Coronary artery (tissue), 2 donors: ENCODE measurements at regions not wholly inside any gene's neighbourhood (a gene's known extent, or its start where the extent isn't known, plus 50 kb on each side); places are given as distances from the start of the nearest gene placed in this dataset.

Source experiments
- DNase-seq: peaks from one replicate; pipeline ENCODE4 v3.0.0-alpha.2; 2017; ENCODE audit warnings: low spot score
- H3K27ac ChIP-seq, 2 donors: fragments of 200-600 bp; sonication (generic); one replicate each; pipeline ENCODE4 v1.5.1; 2016 to 2019
- H3K4me3 ChIP-seq: fragments of 200-600 bp; sonication (generic); 2 replicates; pipeline ENCODE4 v1.5.1; 2016; ENCODE audit warnings: mild to moderate bottlenecking, moderate library complexity
- CTCF ChIP-seq: fragments of 200-600 bp; sonication (generic); IDR thresholded peaks from one replicate; pipeline ENCODE4 v1.5.1; 2019; ENCODE audit warnings: antibody characterized with exemption

- DNase-seq: no peak
- Histone ChIP-seq H3K27ac (no peak overlapping the region), H3K4me3 (no peak overlapping the region)
- no peak for TF ChIP-seq CTCF
These were observed 54.4 kb upstream of the CDC42BPA start for GRCh38 chr1:227372726-227373130.

GRCh38 chr1:227370533-227371254, 52.4 kb upstream of the CDC42BPA start:
- no peak overlapping the region for H3K4me3 ChIP-seq
- no peak for TF ChIP-seq CTCF
- no peak for DNase-seq
- no peak overlapping the region for H3K27ac ChIP-seq

- DNase-seq: no peak
These were observed 50.9 kb upstream of the CDC42BPA start for GRCh38 chr1:227369102-227369760.

More at GRCh38 chr1:227369102-227369760, 50.9 kb upstream of the CDC42BPA start:
- no peak overlapping the region for H3K4me3 ChIP-seq
- TF ChIP-seq CTCF: no peak
- H3K27ac ChIP-seq: no peak overlapping the region
